Muscle layer of duodenum (tissue), 2 donors: ENCODE measurements at regions not wholly inside any gene's neighbourhood (a gene's known extent, or its start where the extent isn't known, plus 50 kb on each side); places are given as distances from the start of the nearest gene placed in this dataset.
"Not testable (repeated sequence)": the region's sequence is repeated elsewhere in the genome, so short reads cannot be mapped to it uniquely, and the experiment has no call there.

Source experiments
- H3K27ac ChIP-seq: one replicate; pipeline ENCODE4 v1.7.0; 2013; ENCODE audit warnings: mild to moderate bottlenecking, low read length
- H3K27me3 ChIP-seq: one replicate; pipeline ENCODE4 v1.7.0; 2013; ENCODE audit warnings: low read depth, mild to moderate bottlenecking, control low read depth, low read length
- H3K36me3 ChIP-seq, 2 donors: one replicate each; pipeline ENCODE4 v1.7.0; 2013; ENCODE audit warnings: low read length in 2 of 2, control low read depth in 1 of 2, mild to moderate bottlenecking in 1 of 2; ENCODE audit not compliant: insufficient read depth in 2 of 2, control insufficient read depth in 1 of 2
- H3K4me1 ChIP-seq, 2 donors: one replicate each; pipeline ENCODE4 v1.7.0; 2013; ENCODE audit warnings: low read length in 2 of 2, mild to moderate bottlenecking in 2 of 2, control low read depth in 1 of 2, moderate library complexity in 1 of 2; ENCODE audit not compliant: insufficient read depth in 2 of 2, control insufficient read depth in 1 of 2
- H3K4me3 ChIP-seq, 2 donors: one replicate each; pipeline ENCODE4 v1.7.0; 2013; ENCODE audit warnings: low read length in 2 of 2, low read depth in 1 of 2, mild to moderate bottlenecking in 1 of 2
- H3K9me3 ChIP-seq, 2 donors: one replicate each; pipeline ENCODE4 v1.7.0; 2013; ENCODE audit warnings: low read length in 2 of 2, control low read depth in 1 of 2, mild to moderate bottlenecking in 1 of 2; ENCODE audit not compliant: control insufficient read depth in 1 of 2
- donor health status: healthy.

- Histone ChIP-seq H3K27me3 (no peaks in the 10 kb centered on the region), H3K4me3 (no peak overlapping the region), H3K9me3 (no peaks in the 10 kb centered on the region), H3K27ac (no peak overlapping the region), H3K36me3 (no peaks in the 10 kb centered on the region), H3K4me1 (no peaks in the 10 kb centered on the region)
Measured at GRCh38 chr2:183723278-183723677, 599.0 kb downstream of the NUP35 start.

- H3K36me3 ChIP-seq: no peaks in the 10 kb centered on the region
Measured at GRCh38 chr2:183729380-183729779, 605.1 kb downstream of the NUP35 start.

GRCh38 chr2:183740241-183740640 lies 616.0 kb downstream of the NUP35 start:
- H3K4me3 ChIP-seq: no peak overlapping the region
- peaks cover 0 to 2% of the 10 kb centered on the region in 2 donors for H3K9me3 ChIP-seq
- no peak overlapping the region for H3K27ac ChIP-seq
- H3K27me3 ChIP-seq: no peaks in the 10 kb centered on the region
- no peaks in the 10 kb centered on the region for H3K36me3 ChIP-seq
- no peaks in the 10 kb centered on the region for H3K4me1 ChIP-seq

More at GRCh38 chr2:183729380-183729779, 605.1 kb downstream of the NUP35 start:
- Histone ChIP-seq H3K4me1 (no peaks in the 10 kb centered on the region), H3K4me3 (no peak overlapping the region), H3K27ac (no peak overlapping the region), H3K9me3 (no peaks in the 10 kb centered on the region), H3K27me3 (no peaks in the 10 kb centered on the region)

DNA sequence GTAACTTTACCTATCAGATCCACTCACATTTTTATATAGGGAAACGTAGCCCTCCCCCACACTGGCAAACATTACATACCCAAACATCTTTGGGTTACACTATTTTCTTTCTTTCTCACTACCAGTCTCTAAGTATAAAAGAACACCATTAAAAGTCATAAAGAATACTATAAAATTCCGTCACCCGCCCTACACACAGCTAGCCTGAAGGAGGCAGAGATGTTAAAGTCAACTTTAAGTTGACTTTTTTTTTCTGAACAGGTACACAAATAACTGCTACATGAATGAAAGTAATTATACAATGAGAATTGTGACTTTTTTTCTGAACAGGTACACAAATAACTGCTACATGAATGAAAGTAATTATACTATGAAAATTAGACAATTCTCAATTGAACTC lies 628.3 kb downstream of the NUP35 start:
- Histone ChIP-seq H3K4me3 (no peak overlapping the region), H3K27ac (no peak overlapping the region), H3K9me3 (no peaks in the 10 kb centered on the region), H3K27me3 (no peaks in the 10 kb centered on the region), H3K4me1 (no peaks in the 10 kb centered on the region), H3K36me3 (no peaks in the 10 kb centered on the region)

DNA sequence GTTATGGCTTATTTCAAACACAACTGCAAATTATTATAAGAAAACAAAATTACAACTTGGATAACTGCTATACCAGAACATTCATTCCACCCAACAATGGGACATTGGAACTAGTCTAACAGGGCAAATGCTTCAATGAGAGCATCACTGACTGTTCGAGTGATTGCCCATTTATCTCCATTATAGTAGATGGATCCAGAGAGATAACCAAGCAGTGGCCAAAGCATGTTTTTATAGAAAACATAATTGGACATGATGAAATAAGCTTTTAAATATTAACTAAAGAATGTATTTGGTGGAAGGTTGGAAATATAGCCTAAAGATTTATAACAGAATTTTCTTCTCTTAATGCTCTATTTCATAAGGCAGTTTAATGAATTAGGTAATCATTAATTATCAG lies 634.8 kb downstream of the NUP35 start:
- Histone ChIP-seq H3K4me1 (no peaks in the 10 kb centered on the region), H3K36me3 (no peaks in the 10 kb centered on the region), H3K9me3 (no peaks in the 10 kb centered on the region), H3K27me3 (no peaks in the 10 kb centered on the region), H3K27ac (no peak overlapping the region), H3K4me3 (no peak overlapping the region)

GRCh38 chr2:183773775-183774174 lies 649.5 kb downstream of the NUP35 start:
- no peaks in the 10 kb centered on the region for H3K9me3 ChIP-seq

DNA sequence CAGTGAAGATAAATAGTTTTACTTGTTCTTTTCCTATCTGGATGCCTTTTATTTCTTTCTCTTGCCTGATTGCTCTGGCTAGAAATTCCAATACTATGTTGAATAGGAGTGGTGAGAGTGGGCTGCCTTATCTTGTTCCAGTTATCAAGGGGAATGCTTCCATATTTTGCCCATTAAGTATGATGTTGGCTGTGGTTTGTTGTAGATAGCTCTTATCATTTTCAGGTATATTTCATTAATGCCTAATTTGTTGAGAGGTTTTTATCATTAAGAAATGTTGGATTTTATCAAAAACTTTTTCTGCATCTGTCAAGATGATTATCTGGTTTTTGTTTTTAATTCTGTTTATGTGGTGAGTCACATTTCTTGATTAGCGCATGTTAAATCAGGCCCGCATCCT lies 655.8 kb downstream of the NUP35 start:
- Histone ChIP-seq H3K36me3 (no peaks in the 10 kb centered on the region), H3K4me1 (no peaks in the 10 kb centered on the region), H3K9me3 (peaks cover 0 to 3% of the 10 kb centered on the region in 2 donors), H3K27me3 (no peaks in the 10 kb centered on the region), H3K27ac (no peak overlapping the region), H3K4me3 (no peak overlapping the region)

More at GRCh38 chr2:183773775-183774174, 649.5 kb downstream of the NUP35 start:
- Histone ChIP-seq H3K27me3 (no peaks in the 10 kb centered on the region), H3K36me3 (no peaks in the 10 kb centered on the region), H3K4me3 (no peak overlapping the region), H3K4me1 (no peaks in the 10 kb centered on the region), H3K27ac (no peak overlapping the region)

- Histone ChIP-seq H3K27me3 (no peaks in the 10 kb centered on the region), H3K4me3 (no peak overlapping the region), H3K9me3 (peaks cover 0 to 3% of the 10 kb centered on the region in 2 donors), H3K4me1 (no peaks in the 10 kb centered on the region), H3K27ac (no peak overlapping the region), H3K36me3 (no peaks in the 10 kb centered on the region)
Measured at GRCh38 chr2:183782436-183782835, 658.2 kb downstream of the NUP35 start.

- H3K4me1 ChIP-seq, H3K27ac ChIP-seq, H3K36me3 ChIP-seq, H3K9me3 ChIP-seq, H3K27me3 ChIP-seq, H3K4me3 ChIP-seq: not testable (repeated sequence)
Measured at GRCh38 chr2:183788796-183789195, 664.6 kb downstream of the NUP35 start.

- H3K4me1 ChIP-seq, H3K27ac ChIP-seq, H3K4me3 ChIP-seq, H3K9me3 ChIP-seq, H3K27me3 ChIP-seq, H3K36me3 ChIP-seq: not testable (repeated sequence)
Measured at GRCh38 chr2:183792165-183792924, 668.1 kb downstream of the NUP35 start.

DNA sequence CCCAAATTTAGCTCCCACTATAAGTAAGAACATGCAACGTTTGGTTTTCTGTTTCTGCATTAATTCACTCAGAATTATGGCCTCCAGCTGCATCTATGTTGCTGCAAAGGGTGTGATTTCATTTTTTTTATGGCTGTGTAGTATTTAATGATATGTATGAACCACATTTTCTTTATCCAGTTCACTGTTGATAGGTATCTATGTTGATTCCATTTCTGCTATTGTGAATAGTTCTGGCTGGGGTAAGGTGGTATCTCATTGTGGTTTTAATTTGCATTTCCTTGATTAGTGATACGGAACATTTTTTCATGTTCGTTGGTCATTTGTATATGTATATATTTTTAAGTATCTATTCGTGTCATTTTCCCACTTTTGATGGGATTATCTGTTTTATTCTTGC lies 674.3 kb downstream of the NUP35 start:
- Histone ChIP-seq H3K27ac (no peak overlapping the region), H3K27me3 (no peaks in the 10 kb centered on the region), H3K36me3 (no peaks in the 10 kb centered on the region), H3K4me3 (no peak overlapping the region), H3K9me3 (peaks cover 0 to 3% of the 10 kb centered on the region in 2 donors), H3K4me1 (no peaks in the 10 kb centered on the region)

- H3K9me3 ChIP-seq: peaks cover 0 to 3% of the 10 kb centered on the region in 2 donors
- no peak overlapping the region for H3K4me3 ChIP-seq
- H3K27me3 ChIP-seq: no peaks in the 10 kb centered on the region
- no peaks in the 10 kb centered on the region for H3K4me1 ChIP-seq
- H3K27ac ChIP-seq: no peak overlapping the region
- no peaks in the 10 kb centered on the region for H3K36me3 ChIP-seq
Measured at GRCh38 chr2:183799761-183800160, 675.5 kb downstream of the NUP35 start.
